ENCODE measurements at regions not wholly inside any gene's neighbourhood (a gene's known extent, or its start where the extent isn't known, plus 50 kb on each side); places are given as distances from the start of the nearest gene placed in this dataset.

- DNase-seq = no peak
Measured at GRCh38 chr5:3654515-3654914, 58.9 kb downstream of the IRX1 start.

- no peak for DNase-seq
Measured at GRCh38 chr5:3656803-3657202, 61.2 kb downstream of the IRX1 start.

- no peak for DNase-seq
Measured at GRCh38 chr5:3657364-3658022, 61.9 kb downstream of the IRX1 start.

- DNase-seq = no peak
Measured at GRCh38 chr5:3658929-3659328, 63.3 kb downstream of the IRX1 start.

- no peak for DNase-seq
Measured at GRCh38 chr5:3659907-3660306, 64.3 kb downstream of the IRX1 start.

- no peak for DNase-seq
Measured at GRCh38 chr5:3660630-3661029, 65.0 kb downstream of the IRX1 start.

- no peak for DNase-seq
Measured at GRCh38 chr5:3661755-3662296, 66.2 kb downstream of the IRX1 start.

- no peak for DNase-seq
Measured at GRCh38 chr5:3662344-3662743, 66.7 kb downstream of the IRX1 start.

- no peak for DNase-seq
Measured at GRCh38 chr5:3671337-3671736, 75.7 kb downstream of the IRX1 start.

GRCh38 chr5:3678801-3679200, 83.2 kb downstream of the IRX1 start:
- no peak for DNase-seq

GRCh38 chr5:3680821-3681220, 85.2 kb downstream of the IRX1 start:
- DNase-seq = no peak

- no peak for DNase-seq
Measured at GRCh38 chr5:3684118-3684517, 88.5 kb downstream of the IRX1 start.

- DNase-seq = no peak
Measured at GRCh38 chr5:3684771-3685354, 89.2 kb downstream of the IRX1 start.

GRCh38 chr5:3694819-3695218, 99.2 kb downstream of the IRX1 start:
- DNase-seq = no peak

GRCh38 chr5:3695818-3696217, 100.2 kb downstream of the IRX1 start:
- DNase-seq = no peak

GRCh38 chr5:3698412-3698811, 102.8 kb downstream of the IRX1 start:
- no peak for DNase-seq

GRCh38 chr5:3701694-3702093, 106.1 kb downstream of the IRX1 start:
- no peak for DNase-seq

- no peak for DNase-seq
Measured at GRCh38 chr5:3704661-3705060, 109.0 kb downstream of the IRX1 start.

GRCh38 chr5:3709068-3709716, 113.6 kb downstream of the IRX1 start:
- no peak for DNase-seq

- no peak for DNase-seq
Measured at GRCh38 chr5:3709717-3710348, 114.2 kb downstream of the IRX1 start.

GRCh38 chr5:3715062-3715461, 119.4 kb downstream of the IRX1 start:
- no peak for DNase-seq

- DNase-seq = no peak
Measured at GRCh38 chr5:3729631-3730030, 134.0 kb downstream of the IRX1 start.

- DNase-seq = no peak
Measured at GRCh38 chr5:3734632-3735031, 139.0 kb downstream of the IRX1 start.

- DNase-seq = no peak
Measured at GRCh38 chr5:3736466-3736865, 140.8 kb downstream of the IRX1 start.

Data from activated CD4-positive, CD25-positive, alpha-beta regulatory T cell treated with anti-CD3 and anti-CD28 coated beads, Interleukin-2, amount 50 U/mL, for 72 hours (primary cell).